ENCODE measurements at regions not wholly inside any gene's neighbourhood (a gene's known extent, or its start where the extent isn't known, plus 50 kb on each side); places are given as distances from the start of the nearest gene placed in this dataset.

DNA sequence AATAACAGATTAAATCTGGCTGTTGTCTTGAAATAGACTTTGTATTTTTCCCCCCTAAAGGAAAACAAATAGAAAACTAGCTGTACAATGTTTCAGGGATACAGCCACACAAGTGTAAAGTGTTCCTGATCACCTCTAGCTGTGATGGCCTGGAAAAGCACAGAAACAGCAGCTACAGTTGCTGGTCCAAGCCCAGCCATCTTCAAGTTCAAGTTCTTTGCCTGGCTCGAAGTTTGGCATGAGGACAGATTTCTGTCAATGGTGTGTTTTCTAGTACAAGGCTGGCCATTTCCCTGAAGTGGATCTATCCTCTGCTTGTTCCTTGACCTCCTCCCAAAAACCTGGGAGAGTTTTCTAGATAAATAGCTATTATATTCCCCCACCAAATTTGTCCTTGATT lies 272.2 kb upstream of the ADRA1B start:
- TF ChIP-seq, protein P1, sequence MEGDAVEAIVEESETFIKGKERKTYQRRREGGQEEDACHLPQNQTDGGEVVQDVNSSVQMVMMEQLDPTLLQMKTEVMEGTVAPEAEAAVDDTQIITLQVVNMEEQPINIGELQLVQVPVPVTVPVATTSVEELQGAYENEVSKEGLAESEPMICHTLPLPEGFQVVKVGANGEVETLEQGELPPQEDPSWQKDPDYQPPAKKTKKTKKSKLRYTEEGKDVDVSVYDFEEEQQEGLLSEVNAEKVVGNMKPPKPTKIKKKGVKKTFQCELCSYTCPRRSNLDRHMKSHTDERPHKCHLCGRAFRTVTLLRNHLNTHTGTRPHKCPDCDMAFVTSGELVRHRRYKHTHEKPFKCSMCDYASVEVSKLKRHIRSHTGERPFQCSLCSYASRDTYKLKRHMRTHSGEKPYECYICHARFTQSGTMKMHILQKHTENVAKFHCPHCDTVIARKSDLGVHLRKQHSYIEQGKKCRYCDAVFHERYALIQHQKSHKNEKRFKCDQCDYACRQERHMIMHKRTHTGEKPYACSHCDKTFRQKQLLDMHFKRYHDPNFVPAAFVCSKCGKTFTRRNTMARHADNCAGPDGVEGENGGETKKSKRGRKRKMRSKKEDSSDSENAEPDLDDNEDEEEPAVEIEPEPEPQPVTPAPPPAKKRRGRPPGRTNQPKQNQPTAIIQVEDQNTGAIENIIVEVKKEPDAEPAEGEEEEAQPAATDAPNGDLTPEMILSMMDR (IDR thresholded peaks at IDR 0.05; ENCODE audit: borderline replicate concordance, extremely low read depth, low read length, poor library complexity, severe bottlenecking), result no peak
- no peak for TF ChIP-seq EZH2 (IDR thresholded peaks at IDR 0.05; ENCODE audit: borderline replicate concordance, low read depth, low read length, severe bottlenecking)
